BJ (cell line): ENCODE measurements at regions not wholly inside any gene's neighbourhood (a gene's known extent, or its start where the extent isn't known, plus 50 kb on each side); places are given as distances from the start of the nearest gene placed in this dataset.

Source experiments
- CTCF ChIA-PET: fragments of 350-600 bp; formaldehyde crosslinking; extraction: SDS; loops from one replicate; lab custom pipeline; 2021; ENCODE audit warnings: antibody characterized with exemption, inconsistent platforms; lab: Yijun Ruan, JAX
- POLR2A ChIA-PET: fragments of 300-600 bp; sonication (Branson Sonifier 250); formaldehyde crosslinking; extraction: SDS; loops from one replicate; lab custom pipeline; 2021; ENCODE audit warnings: antibody characterized with exemption; lab: Charles Lee
- DNase-seq: peaks from one replicate; pipeline ENCODE4 v3.0.0-alpha.2; 2011; ENCODE audit warnings: low read depth
- H3K27me3 ChIP-seq: 2 replicates; pipeline ENCODE4 v1.6.0; 2011; ENCODE audit warnings: low read length; ENCODE audit not compliant: control insufficient read depth, insufficient read depth
- H3K36me3 ChIP-seq: 2 replicates; pipeline ENCODE4 v1.5.1; 2011; ENCODE audit warnings: low read length; ENCODE audit not compliant: control insufficient read depth, insufficient read depth
- H3K4me3 ChIP-seq: 2 replicates; pipeline ENCODE4 v1.5.1; 2011; ENCODE audit warnings: low read depth, mild to moderate bottlenecking, control low read depth, low read length
- TF ChIP-seq, protein P1 (sequence below): IDR thresholded peaks from 2 replicates; pipeline ENCODE4 v1.5.1; 2011; ENCODE audit warnings: low read depth, mild to moderate bottlenecking, control low read depth, inconsistent platforms, low read length, moderate library complexity; ENCODE audit not compliant: insufficient read depth

DNA sequence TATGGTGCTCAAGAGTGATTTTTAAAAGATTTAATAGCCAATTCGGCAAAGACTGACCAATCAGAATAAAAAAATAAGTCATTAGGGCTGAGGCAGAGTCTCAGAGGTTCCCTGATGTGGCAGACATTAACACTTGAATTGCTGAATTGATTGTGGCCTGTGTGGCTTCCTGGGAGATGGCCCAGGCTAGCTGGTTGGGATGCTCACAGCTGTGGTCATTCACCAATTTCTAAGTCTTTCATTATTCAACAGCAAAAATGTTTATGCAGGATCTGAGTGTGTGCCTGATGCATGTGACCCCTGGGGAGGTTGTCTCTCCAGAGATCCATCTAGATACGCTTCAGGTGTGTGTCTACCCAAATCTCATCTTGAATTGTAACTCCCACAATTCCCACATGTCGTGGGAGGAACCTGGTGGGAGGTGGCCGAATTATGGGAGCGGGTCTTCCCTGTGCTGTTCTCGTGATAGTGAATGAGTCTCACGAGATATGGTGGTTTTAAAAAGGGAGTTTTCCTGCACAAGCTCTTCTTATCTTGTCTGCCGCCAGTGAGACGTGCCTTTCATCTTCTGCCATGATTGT is 632.6 kb upstream of the SEMA6A start:
- H3K4me3 ChIP-seq = no peak overlapping the region
- TF ChIP-seq, protein P1, sequence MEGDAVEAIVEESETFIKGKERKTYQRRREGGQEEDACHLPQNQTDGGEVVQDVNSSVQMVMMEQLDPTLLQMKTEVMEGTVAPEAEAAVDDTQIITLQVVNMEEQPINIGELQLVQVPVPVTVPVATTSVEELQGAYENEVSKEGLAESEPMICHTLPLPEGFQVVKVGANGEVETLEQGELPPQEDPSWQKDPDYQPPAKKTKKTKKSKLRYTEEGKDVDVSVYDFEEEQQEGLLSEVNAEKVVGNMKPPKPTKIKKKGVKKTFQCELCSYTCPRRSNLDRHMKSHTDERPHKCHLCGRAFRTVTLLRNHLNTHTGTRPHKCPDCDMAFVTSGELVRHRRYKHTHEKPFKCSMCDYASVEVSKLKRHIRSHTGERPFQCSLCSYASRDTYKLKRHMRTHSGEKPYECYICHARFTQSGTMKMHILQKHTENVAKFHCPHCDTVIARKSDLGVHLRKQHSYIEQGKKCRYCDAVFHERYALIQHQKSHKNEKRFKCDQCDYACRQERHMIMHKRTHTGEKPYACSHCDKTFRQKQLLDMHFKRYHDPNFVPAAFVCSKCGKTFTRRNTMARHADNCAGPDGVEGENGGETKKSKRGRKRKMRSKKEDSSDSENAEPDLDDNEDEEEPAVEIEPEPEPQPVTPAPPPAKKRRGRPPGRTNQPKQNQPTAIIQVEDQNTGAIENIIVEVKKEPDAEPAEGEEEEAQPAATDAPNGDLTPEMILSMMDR = no peak
- CTCF ChIA-PET = no interaction called here
- H3K27me3 ChIP-seq = no peaks in the 10 kb centered on the region
- POLR2A ChIA-PET = no interaction called here
- DNase-seq = no peak
- H3K36me3 ChIP-seq = no peaks in the 10 kb centered on the region

DNA sequence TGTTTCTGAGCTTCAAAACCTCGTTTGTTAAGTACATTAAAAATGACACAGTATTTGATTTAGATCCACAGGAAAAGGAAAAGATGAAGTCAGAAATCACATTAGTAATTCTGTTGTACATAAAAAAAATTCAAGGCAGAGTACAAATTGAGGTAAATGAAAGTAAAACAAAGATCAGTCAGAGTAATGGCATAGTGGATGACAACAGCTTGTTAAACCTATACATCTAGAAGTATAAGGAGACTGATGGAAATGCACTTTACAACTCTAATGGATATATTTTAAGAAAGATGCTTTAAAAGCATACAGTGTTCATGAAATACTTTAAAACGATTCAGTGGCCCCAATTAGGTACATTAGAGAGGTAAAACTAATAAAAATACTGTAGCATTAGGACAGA is 631.3 kb upstream of the SEMA6A start:
- TF ChIP-seq, protein P1 = no peak
- Histone ChIP-seq H3K36me3 (no peaks in the 10 kb centered on the region), H3K4me3 (no peak overlapping the region), H3K27me3 (no peaks in the 10 kb centered on the region)
- DNase-seq = no peak
- ChIA-PET POLR2A (no interaction called here), CTCF (no interaction called here)

DNA sequence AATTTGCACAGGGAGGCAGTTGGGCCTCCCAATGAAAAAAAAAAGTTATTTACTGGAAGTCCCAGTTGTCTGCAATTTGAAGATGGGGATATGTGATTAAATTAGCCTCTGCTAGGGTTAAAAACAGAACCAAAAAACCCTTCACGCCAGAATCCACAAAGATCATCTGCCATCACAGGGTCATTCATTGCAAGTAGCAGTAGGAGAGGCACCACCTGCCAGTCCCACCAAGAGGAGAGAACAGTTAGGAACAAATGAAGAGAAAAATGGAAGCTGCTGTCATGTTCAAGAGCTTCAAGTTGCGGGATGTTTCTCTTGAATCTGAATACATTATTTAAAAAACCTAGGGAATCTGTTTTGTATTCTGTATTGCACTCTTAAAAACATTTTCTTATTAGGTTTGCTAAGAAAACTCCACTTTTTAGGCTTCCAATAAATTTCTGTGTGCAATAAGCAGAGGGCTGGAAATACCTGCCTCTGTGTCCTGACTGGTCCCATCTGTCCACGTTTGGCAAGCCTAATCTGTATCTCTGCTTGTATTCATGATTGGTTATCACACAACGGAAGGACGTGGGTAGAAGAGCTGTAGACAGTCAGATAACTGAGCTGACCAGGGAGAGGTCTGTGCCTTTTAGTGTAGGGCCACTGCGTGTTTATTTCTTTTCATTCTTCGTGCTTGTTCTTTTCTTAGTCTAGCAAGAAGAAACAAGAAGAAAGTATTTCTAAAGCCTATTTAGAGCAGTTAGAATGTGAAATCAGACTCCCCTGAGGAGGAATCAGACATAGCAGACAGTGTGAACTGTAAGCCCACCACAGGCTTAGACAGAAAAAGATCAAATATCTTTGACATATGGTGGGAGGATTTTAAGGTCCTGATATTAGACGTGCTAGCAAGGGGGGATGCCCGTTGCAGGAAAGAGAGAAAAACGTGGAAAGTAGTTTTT is 630.6 kb upstream of the SEMA6A start:
- TF ChIP-seq, protein P1 = no peak
- CTCF ChIA-PET = interaction anchor here (1.3 kb wide), 1 partner anchor 9 kb away, joined by 3 read pairs; no protein-coding TSS in a partner anchor

DNA sequence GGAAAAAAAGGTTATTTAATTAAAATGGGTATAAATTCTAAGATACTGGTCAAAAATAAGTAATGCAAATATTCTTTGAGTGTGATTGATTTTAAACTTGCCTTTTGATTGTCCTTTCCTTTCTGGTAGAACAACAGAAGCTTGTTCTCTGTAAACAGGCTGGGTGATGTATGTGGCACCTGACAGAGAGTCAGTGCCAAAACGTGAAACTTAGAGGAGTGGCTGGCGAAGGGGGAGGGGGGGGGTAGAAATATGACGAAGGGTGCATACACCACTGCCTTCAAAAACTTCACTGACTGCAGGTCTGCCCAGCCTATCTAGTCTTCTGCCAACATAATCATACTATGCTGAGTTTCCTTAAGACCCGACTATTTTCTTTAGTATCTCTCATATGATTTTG is 629.8 kb upstream of the SEMA6A start:
- no peak overlapping the region for H3K4me3 ChIP-seq
- TF ChIP-seq, protein P1 = no peak
- DNase-seq = no peak
- ChIA-PET CTCF (interaction anchor here (1.3 kb wide), 1 partner anchor 9 kb away, joined by 3 read pairs; no protein-coding TSS in a partner anchor), POLR2A (no interaction called here)
- H3K36me3 ChIP-seq = no peaks in the 10 kb centered on the region
- H3K27me3 ChIP-seq = no peaks in the 10 kb centered on the region

More for the DNA sequence above, 630.6 kb upstream of the SEMA6A start:
- no peaks in the 10 kb centered on the region for H3K36me3 ChIP-seq
- DNase-seq = no peak
- POLR2A ChIA-PET = no interaction called here
- H3K4me3 ChIP-seq = no peak overlapping the region
- no peaks in the 10 kb centered on the region for H3K27me3 ChIP-seq

DNA sequence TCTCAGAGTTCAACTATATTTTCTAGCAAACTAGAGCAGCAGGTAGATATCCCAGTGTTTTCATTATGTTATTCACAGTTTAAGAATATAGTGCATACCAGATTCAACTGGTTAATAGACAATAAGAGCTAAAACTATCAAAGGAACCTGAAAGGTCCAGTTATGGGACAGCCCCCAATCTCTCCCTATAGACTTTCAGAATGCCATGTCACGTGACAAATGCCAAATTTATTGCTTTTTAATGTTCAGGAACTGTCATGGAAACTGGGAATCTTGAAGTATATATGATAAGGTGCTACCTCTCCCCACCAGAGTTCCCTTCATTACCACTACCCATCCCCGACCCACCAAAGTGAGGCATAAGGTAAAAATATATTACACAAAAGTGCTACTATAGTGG is 629.0 kb upstream of the SEMA6A start:
- POLR2A ChIA-PET = no interaction called here
- Histone ChIP-seq H3K36me3 (no peaks in the 10 kb centered on the region), H3K4me3 (no peak overlapping the region), H3K27me3 (no peaks in the 10 kb centered on the region)
- CTCF ChIA-PET = no interaction called here
- DNase-seq = no peak
- TF ChIP-seq, protein P1 = no peak
